ENCODE measurements at regions not wholly inside any gene's neighbourhood (a gene's known extent, or its start where the extent isn't known, plus 50 kb on each side); places are given as distances from the start of the nearest gene placed in this dataset.
"Not testable (repeated sequence)": the region's sequence is repeated elsewhere in the genome, so short reads cannot be mapped to it uniquely, and the experiment has no call there.

DNA sequence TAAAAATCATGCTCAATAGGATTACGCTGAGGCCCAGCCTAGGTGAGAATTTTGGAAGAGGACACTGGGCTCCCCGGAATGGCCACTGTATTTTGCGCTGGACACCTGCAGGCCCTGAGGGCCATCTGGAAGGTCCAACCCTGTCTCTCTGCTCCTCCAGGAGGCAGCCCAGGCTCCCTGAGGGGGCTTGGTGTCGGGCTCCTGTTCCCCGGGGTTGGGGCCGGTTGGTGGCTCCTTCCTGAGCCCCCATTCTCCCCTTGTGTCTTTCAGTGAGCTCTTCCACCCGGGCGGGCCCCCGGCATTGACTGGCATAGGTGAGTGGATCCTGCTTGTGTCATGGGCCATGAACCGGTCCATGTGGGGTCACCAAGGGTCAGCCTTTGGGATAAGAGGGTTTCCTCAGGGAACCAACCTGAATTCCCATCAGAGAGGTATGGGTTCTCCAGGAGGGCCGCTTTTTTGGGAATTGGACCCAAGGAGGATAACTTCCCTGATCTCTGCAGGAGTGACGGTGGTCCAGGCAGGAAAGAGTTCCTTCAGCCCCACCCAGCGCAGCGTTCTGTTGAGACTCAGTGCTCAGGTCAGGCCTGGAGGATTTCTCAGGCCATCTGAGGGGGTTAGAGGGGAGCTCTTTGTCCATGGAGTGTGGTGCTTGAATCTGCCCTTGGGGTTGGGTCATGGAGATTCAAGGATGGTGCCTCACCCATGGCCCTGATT is 187.8 kb downstream of the UBE3A start:
- DNase-seq (peak in 2 of 3 donors; percentile 7 to 13), ATAC-seq (no peak)
- H3K9me3 ChIP-seq = peaks cover 88% of the 10 kb centered on the region
- intact Hi-C loops (cut with DNase I, micrococcal nuclease) = no loop called here
- no peaks in the 10 kb centered on the region for H3K4me1 ChIP-seq (ENCODE audit: low read depth)
- TF ChIP-seq, protein P1, sequence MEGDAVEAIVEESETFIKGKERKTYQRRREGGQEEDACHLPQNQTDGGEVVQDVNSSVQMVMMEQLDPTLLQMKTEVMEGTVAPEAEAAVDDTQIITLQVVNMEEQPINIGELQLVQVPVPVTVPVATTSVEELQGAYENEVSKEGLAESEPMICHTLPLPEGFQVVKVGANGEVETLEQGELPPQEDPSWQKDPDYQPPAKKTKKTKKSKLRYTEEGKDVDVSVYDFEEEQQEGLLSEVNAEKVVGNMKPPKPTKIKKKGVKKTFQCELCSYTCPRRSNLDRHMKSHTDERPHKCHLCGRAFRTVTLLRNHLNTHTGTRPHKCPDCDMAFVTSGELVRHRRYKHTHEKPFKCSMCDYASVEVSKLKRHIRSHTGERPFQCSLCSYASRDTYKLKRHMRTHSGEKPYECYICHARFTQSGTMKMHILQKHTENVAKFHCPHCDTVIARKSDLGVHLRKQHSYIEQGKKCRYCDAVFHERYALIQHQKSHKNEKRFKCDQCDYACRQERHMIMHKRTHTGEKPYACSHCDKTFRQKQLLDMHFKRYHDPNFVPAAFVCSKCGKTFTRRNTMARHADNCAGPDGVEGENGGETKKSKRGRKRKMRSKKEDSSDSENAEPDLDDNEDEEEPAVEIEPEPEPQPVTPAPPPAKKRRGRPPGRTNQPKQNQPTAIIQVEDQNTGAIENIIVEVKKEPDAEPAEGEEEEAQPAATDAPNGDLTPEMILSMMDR (IDR thresholded peaks at IDR 0.05) = no peak
- no peaks in the 10 kb centered on the region for H3K36me3 ChIP-seq (ENCODE audit: low read depth)
- H3K4me3 ChIP-seq = no peak overlapping the region

DNA sequence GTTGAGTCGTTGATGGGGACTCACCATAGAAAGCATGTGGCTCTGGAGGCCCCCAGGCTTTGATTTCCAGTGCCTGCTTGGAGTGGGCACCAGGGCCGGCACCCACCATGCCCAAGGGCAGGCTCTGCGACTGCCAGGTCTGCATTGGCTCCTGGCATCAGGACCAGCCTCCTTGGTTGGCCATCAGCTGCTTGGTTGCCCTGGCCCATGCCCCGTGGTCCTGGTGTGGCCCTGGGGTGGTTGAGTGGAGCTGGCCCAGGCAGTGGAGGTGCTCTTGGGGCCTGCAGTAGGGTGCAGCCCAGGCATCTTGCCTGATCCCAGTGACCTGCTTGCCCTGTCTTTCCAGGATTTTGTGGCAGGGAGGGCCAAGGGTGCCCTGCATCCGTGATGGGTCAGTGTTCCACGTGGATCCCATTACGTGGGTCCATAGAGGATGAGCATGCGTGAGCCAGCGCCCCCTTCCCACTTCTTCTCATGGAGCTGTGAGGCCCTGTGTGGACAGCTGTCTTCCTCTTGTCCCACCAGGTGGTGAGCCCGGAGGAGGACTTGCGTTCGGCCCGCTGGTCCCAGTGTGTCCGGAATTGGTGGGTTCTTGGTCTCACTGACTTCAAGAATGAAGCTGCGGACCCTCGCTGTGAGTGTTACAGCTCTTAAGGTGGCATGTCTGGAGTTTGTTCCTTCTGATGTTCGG is 187.0 kb downstream of the UBE3A start:
- no peaks in the 10 kb centered on the region for H3K4me1 ChIP-seq (ENCODE audit: low read depth)
- no peak overlapping the region for H3K4me3 ChIP-seq
- intact Hi-C loops (cut with DNase I, micrococcal nuclease) = no loop called here
- no peaks in the 10 kb centered on the region for H3K36me3 ChIP-seq (ENCODE audit: low read depth)
- DNase-seq = peak in 2 of 3 donors; percentile 9 to 31
- H3K9me3 ChIP-seq = peaks cover 88% of the 10 kb centered on the region
- no peak for ATAC-seq
- TF ChIP-seq, protein P1 (IDR thresholded peaks at IDR 0.05) = no peak

DNA sequence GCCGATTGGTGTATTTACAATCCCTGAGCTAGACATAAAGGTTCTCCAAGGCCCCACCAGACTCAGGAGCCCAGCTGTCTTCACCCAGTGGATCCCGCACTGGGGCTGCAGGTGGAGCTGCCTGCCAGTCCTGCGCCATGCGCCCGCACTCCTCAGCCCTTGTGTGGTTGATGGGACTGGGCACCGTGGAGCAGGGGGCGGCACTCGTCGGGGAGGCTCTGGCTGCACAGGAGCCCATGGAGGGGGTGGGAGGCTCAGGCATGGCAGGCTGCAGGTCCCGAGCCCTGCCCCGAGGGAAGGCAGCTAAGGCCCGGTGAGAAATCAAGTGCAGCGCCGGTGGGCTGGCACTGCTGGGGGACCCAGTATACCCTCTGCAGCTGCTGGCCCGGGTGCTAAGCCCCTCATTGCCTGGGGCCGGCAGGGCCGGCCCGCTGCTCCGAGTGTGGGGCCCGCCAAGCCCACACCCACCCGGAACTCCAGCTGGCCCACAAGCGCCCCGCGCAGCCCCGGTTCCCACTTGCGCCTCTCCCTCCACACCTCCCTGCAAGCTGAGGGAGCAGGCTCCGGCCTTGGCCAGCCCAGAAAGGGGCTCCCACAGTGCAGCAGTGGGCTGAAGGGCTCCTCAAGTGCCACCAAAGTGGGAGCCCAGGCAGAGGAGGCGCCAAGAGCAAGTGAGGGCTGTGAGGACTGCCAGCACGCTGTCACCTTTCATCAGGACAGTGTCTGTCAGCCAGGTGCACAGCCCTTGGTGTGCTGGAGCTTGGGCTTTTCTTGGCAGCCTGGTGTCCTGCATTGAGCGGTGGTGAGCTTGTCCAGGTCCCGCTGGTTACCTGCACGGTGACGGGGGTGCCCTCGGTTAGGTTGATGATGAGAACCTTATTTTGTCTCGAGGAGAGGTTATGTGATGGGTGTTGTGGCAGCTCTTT is 185.5 kb downstream of the UBE3A start:
- peak in 1 of 3 donors; percentile 29 for DNase-seq
- H3K9me3 ChIP-seq = peaks cover 82% of the 10 kb centered on the region

DNA sequence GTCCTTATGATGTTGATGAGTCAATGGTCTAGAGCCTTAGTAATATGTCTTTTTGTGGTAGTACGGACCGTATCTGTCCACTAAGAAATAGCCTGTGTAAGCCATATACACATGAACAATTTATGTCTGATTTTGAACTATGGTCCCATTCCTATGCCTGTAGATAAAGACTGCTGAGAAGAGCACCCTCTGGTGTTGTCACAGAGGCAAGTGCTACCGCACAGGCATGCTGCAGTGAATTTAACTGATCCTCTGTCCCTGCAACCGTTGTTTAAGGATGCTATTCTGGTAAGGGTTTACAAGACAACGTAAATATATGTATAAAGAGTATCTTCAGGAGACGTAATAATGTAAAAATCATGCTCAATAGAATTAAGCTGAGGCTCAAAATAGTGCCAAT is 170.7 kb downstream of the UBE3A start:
- no peaks in the 10 kb centered on the region for H3K4me1 ChIP-seq (ENCODE audit: low read depth)
- TF ChIP-seq, protein P1 (IDR thresholded peaks at IDR 0.05) = no peak
- no peaks in the 10 kb centered on the region for H3K36me3 ChIP-seq (ENCODE audit: low read depth)
- intact Hi-C loops (cut with DNase I, micrococcal nuclease) = no loop called here
- peaks cover 8% of the 10 kb centered on the region for H3K9me3 ChIP-seq
- no peak for DNase-seq
- no peak overlapping the region for H3K4me3 ChIP-seq
- ATAC-seq = no peak

More for the DNA sequence above, 185.5 kb downstream of the UBE3A start:
- ATAC-seq; intact Hi-C loops (cut with DNase I, micrococcal nuclease); H3K36me3 ChIP-seq (ENCODE audit: low read depth); H3K4me1 ChIP-seq (ENCODE audit: low read depth); H3K4me3 ChIP-seq: not testable (repeated sequence)
